ENCODE measurements at regions not wholly inside any gene's neighbourhood (a gene's known extent, or its start where the extent isn't known, plus 50 kb on each side); places are given as distances from the start of the nearest gene placed in this dataset.

GRCh38 chr5:105817416-105817815 lies 1853.3 kb downstream of the EFNA5 start:
- ChIA-PET POLR2A (no interaction called here), CTCF (no interaction called here)
- Mint-ChIP-seq H3K27ac (ENCODE audit: low read depth, unreplicated experiment) (no peak overlapping the region), H3K4me1 (ENCODE audit: insufficient read depth, unreplicated experiment) (no peaks in the 10 kb centered on the region), H3K27me3 (ENCODE audit: insufficient read depth, unreplicated experiment) (no peaks in the 10 kb centered on the region), H3K9me3 (ENCODE audit: unreplicated experiment) (no peaks in the 10 kb centered on the region), H3K36me3 (ENCODE audit: insufficient read depth, unreplicated experiment) (no peaks in the 10 kb centered on the region), H3K4me3 (ENCODE audit: unreplicated experiment) (no peak overlapping the region)
- no peak for TF ChIP-seq CTCF (IDR thresholded peaks at IDR 0.05; ENCODE audit: unreplicated experiment)
- DNase-seq (ENCODE audit: unreplicated experiment), result no peak
- no TSS peak for BruUV-seq (replicated peaks)
- intact Hi-C loops (cut with micrococcal nuclease), result no loop called here

GRCh38 chr5:105816961-105817360 lies 1853.8 kb downstream of the EFNA5 start:
- TF ChIP-seq CTCF (IDR thresholded peaks at IDR 0.05; ENCODE audit: unreplicated experiment), result no peak
- Mint-ChIP-seq H3K4me1 (ENCODE audit: insufficient read depth, unreplicated experiment) (no peaks in the 10 kb centered on the region), H3K27me3 (ENCODE audit: insufficient read depth, unreplicated experiment) (no peaks in the 10 kb centered on the region), H3K36me3 (ENCODE audit: insufficient read depth, unreplicated experiment) (no peaks in the 10 kb centered on the region), H3K9me3 (ENCODE audit: unreplicated experiment) (no peaks in the 10 kb centered on the region), H3K27ac (ENCODE audit: low read depth, unreplicated experiment) (no peak overlapping the region), H3K4me3 (ENCODE audit: unreplicated experiment) (no peak overlapping the region)
- ChIA-PET POLR2A (no interaction called here), CTCF (no interaction called here)
- BruUV-seq (replicated peaks), result no TSS peak
- DNase-seq (ENCODE audit: unreplicated experiment), result no peak
- intact Hi-C loops (cut with micrococcal nuclease), result no loop called here

- Mint-ChIP-seq H3K4me1 (ENCODE audit: insufficient read depth, unreplicated experiment) (no peaks in the 10 kb centered on the region), H3K27me3 (ENCODE audit: insufficient read depth, unreplicated experiment) (no peaks in the 10 kb centered on the region), H3K4me3 (ENCODE audit: unreplicated experiment) (no peak overlapping the region), H3K36me3 (ENCODE audit: insufficient read depth, unreplicated experiment) (no peaks in the 10 kb centered on the region), H3K9me3 (ENCODE audit: unreplicated experiment) (peaks cover 7% of the 10 kb centered on the region), H3K27ac (ENCODE audit: low read depth, unreplicated experiment) (no peak overlapping the region)
- ChIA-PET POLR2A (no interaction called here), CTCF (interaction anchor here (1.1 kb wide), 1 partner anchor 9 kb away, joined by 3 read pairs; no protein-coding TSS in a partner anchor)
- intact Hi-C loops (cut with micrococcal nuclease), result no loop called here
- TF ChIP-seq CTCF (IDR thresholded peaks at IDR 0.05; ENCODE audit: unreplicated experiment), result no peak
- peak; percentile 4 for DNase-seq (ENCODE audit: unreplicated experiment)
- no TSS peak for BruUV-seq (replicated peaks)
These were observed 1858.4 kb downstream of the EFNA5 start for GRCh38 chr5:105812304-105812703.

- POLR2A ChIA-PET, result no interaction called here
- intact Hi-C loops (cut with micrococcal nuclease), result no loop called here
- BruUV-seq (replicated peaks), result no TSS peak
These were observed 1862.8 kb downstream of the EFNA5 start for GRCh38 chr5:105807951-105808350.

More at GRCh38 chr5:105807951-105808350, 1862.8 kb downstream of the EFNA5 start:
- H3K36me3 Mint-ChIP-seq (ENCODE audit: insufficient read depth, unreplicated experiment), result no peaks in the 10 kb centered on the region
- DNase-seq (ENCODE audit: unreplicated experiment), result no peak
- no peak overlapping the region for H3K27ac Mint-ChIP-seq (ENCODE audit: low read depth, unreplicated experiment)
- no peaks in the 10 kb centered on the region for H3K4me1 Mint-ChIP-seq (ENCODE audit: insufficient read depth, unreplicated experiment)
- H3K9me3 Mint-ChIP-seq (ENCODE audit: unreplicated experiment), result peaks cover 17% of the 10 kb centered on the region
- no peak for TF ChIP-seq CTCF (IDR thresholded peaks at IDR 0.05; ENCODE audit: unreplicated experiment)
- no peaks in the 10 kb centered on the region for H3K27me3 Mint-ChIP-seq (ENCODE audit: insufficient read depth, unreplicated experiment)
- H3K4me3 Mint-ChIP-seq (ENCODE audit: unreplicated experiment), result no peak overlapping the region
- CTCF ChIA-PET, result no interaction called here

Data from MCF 10A (cell line).